CD4-positive, alpha-beta T cell treated with Interleukin-4 for 4 hours (primary cell): ENCODE measurements at regions not wholly inside any gene's neighbourhood (a gene's known extent, or its start where the extent isn't known, plus 50 kb on each side); places are given as distances from the start of the nearest gene placed in this dataset.

ENCODE experiments used
- DNase-seq: peaks from one replicate; pipeline ENCODE4 v3.0.0-alpha.2; 2020

DNA sequence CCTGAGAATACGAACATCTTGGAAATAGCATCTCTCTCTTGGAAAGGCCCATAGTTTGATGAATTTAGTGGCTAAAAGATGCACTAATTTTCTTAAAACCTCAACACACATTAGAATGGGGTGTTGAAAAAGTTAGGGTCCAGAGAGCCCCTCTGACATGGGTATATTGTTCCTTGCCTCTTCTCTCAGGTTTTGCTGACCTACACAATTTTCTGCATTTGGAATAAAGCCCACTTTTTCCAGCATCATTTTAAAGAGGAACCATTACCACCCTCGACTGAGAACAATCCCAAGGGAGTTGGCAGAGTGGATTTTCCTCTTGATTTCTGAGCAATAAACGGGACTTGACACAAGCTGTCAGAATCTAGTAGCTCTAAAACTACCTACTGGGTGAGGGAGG, 156.1 kb downstream of the PMP22 start:
- DNase-seq, result no peak

DNA sequence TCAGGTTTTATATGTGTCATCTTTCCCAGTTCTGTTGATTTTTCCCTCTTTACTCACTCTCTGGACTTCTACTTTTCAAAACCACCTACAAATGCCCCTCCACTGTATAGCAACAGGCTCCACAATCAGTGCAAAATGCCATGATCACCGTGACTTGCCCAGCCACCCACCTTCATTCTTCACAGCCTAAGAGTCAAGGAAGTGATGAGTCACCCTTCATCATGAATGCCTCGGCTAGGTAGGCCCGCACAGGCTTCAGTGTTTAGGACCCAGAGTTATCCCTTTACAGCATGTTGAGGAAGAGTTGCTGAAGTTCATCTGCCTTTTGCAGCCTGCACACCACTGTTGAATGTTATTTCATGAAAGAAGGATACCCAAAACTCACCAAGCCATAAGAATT, 158.6 kb downstream of the PMP22 start:
- DNase-seq, result no peak

DNA sequence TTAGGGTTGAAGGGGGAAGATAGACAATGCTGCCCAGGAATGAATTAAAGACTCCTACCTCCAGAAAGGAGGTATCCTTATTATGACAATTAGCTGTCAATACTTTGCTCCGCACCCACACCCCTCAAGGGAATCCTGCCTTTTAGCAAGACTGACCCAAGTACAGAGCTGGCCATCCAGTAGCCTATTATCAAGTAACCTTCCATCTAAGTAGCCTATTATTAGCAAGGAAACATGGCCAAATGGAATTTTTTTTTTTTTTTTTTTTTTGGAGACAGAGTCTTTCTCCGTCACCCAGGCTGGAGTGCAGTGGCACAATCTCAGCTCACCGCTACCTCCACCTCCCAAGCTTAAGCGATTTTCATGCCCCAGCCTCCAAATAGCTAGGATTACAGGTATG, 161.3 kb downstream of the PMP22 start:
- DNase-seq, result no peak

DNA sequence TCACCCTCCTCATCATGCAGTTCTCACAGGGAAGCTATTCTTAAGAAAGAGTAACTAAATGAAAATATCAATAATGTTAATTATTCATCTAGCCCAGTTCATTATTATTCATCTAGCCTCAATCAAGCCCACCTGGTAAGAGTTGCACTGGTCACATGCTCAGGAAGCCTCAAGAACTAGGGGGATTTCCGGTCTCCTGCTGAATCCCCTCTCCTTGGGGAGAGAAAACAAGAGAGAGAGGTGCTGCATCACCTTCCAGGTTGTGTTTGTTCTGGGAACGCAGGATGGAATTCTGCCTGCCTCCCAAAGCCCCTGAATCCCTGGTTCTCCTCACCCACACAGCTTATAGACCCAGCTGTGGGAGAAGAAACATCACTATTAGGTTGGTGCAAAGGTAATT, 164.0 kb downstream of the PMP22 start:
- no peak for DNase-seq

DNA sequence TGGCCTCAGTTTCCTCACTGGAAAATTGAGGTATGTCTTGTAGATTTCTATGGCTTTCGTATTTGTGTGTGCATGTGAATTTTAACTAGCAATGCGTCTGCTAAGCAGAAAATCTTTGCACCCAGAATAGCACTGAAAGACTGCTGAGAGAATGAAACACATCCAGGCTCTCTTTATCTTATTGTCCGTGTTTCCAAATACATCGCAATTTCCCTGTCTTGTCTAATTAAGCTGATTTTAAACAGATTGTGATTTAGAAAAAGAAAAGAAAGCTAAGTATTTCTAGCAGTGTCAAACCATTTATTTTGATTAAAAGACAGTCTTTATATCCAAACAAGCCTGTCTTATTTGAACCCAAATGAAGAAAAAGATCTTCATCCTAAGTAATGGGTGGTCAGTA, 168.6 kb downstream of the PMP22 start:
- DNase-seq, result no peak

DNA sequence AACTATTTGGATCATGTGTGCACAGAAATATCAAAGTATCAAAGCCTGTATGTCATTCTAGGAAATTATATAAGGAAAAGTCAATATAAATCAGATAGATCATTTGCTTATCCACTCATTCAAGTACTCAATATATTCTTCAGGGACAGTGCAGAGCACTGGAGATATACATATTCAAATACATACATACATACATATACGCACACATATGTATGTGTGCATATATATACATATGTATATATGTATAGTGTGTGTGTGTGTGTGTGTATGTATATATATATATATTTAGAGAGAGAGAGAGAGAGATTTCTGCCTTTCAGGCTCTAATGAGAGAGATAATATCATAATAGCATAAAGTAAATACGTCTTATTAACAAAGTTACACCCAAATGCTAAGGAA, 169.2 kb downstream of the PMP22 start:
- DNase-seq, result no peak

DNA sequence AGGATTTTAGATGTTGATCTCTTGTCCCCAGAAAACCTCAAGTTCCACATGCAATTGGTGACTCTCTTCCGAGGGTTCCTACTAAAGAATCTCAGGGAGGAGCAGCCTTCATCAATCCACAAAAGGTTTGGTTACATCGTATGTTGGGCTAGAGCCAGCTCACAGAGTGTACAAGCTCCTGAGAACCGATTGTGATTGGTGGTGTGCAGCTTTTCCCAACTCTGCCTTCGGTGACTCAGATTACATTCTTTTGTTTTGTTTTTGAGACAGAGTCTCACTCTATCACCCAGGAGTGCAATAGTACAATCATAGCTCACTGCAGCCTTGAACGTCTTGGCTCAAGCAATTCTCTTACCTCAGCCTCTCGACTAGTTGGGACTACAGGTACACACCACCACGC, 172.4 kb downstream of the PMP22 start:
- DNase-seq, result no peak

DNA sequence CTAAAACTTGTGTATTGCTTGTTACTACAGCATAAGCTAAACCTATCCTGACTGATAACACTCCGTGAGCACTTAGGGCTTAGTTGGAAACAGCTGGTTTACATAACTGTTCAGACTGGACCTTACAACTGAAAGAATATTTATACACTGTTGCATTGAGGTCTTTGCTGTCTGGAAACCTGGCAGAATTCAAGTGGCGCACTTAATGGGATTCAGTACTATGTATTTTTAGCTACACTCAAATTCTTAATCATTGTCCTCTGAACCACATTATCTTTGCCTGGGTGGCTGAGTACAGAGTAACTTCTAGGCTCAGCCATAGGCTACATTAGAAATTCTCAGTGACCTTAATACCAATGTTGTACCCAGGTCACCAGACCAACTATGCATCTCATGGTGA, 172.9 kb downstream of the PMP22 start:
- DNase-seq, result no peak

DNA sequence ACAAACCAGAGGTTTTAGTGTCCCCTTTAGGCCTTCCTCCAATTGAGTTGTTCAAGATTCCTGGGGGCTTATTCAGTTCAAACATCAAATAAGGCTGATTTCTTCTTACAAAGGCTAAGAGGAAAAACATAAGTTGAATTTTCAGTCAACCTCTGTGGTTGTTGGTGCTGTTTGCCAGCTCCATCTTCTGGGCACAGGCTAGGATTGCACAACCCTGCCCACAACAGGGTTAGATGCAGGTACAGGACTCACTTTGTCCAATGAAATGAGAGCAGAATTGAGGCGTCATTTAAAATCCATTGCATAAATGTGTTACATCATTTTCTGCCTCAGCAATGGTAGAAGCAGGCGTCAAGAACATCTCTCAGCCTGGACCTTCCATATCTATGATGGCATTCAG, 173.3 kb downstream of the PMP22 start:
- no peak for DNase-seq

DNA sequence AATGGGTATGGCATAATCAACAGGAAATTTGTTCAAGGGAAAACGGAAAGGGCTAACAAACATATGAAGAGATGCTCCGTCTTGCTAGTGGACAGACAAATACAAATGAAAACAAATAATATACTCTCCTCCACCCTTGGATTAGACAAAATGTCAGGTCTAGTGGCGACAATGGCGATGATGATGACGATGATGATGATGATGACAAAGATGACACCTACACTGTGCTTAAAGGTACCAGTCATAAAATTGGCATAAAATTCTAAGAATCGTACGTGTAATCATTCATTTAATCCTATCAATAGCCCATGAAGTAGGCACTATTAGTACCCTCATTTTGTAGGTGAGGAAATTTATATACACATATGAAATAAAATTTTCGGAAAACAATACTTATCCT, 174.6 kb downstream of the PMP22 start:
- DNase-seq, result no peak

DNA sequence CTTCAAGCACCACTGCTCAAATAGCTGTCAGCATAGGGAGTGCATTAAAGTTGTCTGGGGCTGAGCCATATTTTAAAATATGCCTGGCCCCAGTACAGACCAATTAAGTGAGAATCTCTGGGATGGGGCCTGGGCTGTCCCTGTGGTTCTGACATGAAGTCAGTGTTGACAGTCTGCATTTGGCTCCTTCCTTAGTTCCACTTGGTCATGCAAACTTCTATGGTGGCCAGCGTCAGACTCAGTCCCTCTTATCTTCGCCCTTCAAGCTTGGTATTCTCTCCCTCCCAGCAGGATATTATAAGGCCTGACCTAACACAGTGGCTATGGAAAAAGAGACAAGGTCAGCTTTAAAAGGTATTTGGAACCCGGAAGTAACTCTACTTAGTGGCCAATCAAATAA, 177.2 kb downstream of the PMP22 start:
- DNase-seq, result no peak

DNA sequence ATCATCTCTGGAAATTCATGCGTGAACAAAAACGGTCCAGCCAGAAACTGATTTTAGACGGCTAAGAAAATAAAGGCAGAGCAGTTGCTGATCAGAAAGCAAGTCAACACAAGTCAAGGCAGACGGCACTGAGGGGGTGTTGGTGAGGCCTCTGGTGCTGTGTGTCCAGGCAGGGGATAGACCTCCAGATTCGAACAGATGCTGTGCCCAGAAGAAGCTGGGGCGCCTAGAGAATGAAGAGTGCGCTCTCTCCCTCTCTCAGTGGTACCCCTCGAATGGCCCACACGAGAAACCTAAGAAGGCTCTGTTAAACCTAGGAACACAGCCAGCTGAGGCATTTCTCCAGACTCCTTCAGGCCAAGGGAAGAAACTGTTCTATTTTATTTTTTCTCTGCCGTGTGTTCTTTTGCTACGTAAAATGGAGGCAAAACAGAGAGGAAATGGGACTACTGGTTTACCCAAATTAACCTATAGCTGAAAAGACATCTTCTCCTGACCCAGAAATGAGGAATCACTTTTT, 178.3 kb downstream of the PMP22 start:
- no peak for DNase-seq

DNA sequence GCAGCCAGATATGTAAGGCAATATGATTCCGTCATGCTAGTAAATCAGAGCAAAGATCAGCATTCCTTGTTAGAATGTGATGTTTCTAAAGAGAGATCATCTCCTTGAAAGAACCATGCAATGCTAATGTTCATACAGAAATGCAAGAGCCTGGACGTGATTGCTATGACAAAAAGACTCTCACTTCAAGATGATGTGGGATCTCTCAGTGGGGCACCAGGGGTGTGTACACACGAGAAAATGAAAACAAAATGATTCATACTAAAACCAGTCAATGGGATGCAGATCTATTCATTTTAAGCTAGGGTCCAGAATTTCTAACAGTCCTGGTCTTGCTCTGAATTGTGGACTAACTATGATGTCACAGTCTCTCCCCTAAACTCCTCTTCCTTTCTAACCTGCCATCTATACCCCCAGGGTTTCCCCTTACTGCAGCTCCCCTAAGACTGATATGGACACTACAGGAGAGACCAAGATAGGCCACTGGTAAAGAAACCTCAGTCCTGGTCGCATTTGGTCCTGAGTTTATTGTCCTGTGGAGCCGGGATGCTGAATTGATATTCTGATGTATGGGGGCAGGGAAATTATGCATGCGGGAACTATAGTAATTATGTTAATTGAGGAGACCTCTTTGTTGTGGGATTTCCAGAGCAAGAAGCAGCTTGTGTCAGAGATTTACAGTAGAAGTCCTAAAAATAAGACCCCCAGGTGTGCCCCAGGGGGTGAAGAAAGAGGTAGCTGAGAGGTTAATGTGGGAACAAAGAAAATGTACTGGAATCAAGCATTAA, 179.0 kb downstream of the PMP22 start:
- DNase-seq, result no peak

DNA sequence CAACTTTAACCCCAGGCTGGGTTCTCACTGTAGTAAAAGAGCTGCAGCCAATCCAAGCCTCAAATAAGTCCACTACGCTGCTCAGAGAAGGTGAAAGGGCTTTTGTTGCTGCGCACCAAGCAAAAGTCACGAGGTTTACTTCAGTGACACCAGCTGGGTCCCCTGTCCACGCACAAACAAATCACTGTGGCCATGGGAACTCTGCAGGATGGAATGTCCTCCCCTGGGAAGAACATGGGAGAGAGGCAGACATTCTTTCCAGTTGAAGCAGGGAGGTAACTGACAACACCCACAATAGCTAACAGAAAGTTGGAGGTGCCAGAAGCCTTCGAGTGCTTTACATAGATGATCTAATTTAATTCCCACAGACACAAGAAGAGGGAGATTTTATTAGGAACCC, 181.9 kb downstream of the PMP22 start:
- DNase-seq, result no peak

DNA sequence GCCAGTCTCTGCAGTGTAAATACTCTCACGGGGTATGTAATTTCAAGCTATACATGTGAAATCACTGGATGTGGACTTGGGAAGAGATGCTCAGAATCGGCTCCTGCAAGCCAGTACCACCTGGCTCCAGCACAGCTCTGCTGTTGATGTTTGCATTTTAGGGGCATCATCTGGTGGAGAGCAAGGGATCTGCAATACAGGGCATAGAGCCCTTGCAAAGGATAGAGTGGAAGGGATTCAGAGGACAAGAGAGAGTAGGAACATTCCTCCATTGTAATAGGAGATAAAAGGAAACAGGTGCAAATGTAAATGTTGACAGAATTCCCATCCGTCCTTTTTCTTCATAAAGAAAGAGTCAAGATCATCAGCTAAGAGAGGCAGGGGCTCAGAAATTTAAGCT, 184.1 kb downstream of the PMP22 start:
- no peak for DNase-seq

DNA sequence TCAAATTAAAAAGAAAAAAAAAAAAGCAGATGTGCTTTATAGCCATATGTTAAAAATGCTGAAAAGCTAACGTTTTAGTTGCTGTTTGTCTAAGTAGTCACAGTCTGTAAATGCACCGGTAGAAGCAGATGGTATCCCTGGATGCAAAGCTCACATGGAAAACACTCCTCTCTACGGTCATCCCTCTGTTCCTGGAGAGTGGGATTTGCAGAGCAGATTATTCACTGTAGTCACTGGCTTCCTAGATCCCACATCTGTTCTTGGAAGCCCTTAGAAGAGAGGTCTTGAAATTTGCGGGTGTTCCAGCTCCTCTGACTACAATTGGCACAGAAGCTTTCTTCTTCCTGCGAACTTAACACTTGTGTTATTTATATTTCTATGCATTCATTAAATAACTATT, 186.6 kb downstream of the PMP22 start:
- DNase-seq, result no peak

DNA sequence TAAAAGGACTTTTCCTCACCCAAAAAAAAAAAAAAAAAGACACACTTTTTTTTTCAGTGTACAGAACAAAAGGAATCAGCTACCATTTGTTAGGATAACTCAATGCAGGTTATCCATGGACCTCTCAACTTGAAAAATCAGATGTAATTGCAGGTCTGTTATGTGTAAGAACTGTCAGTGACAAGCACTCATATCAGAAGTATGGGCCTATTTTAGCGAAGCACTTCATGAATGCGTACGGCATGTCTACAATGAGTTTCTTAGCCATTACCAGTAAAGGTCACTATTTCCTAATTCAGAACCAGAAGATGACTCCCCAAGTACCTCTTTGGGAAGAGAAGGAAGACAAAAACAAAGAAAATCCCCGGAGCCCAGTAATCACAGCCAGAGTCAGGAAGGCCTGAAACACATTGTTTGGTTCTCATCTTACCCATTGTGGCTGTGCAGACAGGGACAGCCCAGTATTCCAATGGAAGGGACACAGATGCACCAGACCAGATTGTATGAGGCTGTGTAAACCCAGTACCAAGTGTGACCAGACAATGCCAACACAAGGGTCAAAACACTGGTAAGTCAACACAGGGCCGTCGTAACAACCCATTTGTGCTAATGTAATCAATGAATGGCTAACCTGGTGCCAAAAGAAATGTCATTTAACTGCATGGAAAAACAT, 188.0 kb downstream of the PMP22 start:
- DNase-seq, result no peak

DNA sequence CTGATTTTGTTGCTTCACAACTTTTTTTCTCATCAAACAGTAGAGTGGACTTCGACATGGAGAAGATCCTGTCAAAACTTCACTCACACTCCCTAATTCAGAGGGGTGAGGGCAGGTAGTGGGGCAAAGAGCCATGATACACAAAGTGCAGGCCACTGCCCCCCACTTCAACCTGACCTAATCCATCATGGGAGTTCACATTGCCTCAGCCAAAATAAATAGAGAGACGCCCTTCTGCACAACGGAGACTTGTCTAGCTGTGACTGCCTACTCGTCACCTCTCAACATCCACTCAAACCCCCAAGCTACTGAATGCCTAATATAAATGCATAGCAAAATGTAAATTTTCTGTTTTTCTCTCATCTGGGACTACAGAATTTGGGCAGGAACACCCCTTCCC, 213.2 kb downstream of the PMP22 start:
- DNase-seq, result no peak

DNA sequence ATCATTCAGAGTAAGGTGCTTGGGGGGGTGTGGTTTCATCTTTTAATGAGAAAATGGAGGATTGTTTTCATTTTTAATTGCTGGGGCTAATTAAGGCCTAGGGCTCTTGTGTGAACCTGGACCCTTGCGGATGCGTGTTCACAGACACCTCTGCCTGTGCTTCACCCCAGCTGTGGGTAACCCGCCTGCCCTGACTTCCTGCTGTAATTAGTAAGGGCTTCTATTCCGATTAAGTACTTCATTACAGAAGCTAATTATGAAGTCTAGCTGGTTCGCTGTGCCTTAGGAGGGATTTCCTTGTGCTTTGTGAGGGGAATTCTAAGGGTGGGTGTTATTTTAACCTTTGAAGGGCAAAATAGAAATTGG, 215.3 kb downstream of the PMP22 start:
- no peak for DNase-seq

DNA sequence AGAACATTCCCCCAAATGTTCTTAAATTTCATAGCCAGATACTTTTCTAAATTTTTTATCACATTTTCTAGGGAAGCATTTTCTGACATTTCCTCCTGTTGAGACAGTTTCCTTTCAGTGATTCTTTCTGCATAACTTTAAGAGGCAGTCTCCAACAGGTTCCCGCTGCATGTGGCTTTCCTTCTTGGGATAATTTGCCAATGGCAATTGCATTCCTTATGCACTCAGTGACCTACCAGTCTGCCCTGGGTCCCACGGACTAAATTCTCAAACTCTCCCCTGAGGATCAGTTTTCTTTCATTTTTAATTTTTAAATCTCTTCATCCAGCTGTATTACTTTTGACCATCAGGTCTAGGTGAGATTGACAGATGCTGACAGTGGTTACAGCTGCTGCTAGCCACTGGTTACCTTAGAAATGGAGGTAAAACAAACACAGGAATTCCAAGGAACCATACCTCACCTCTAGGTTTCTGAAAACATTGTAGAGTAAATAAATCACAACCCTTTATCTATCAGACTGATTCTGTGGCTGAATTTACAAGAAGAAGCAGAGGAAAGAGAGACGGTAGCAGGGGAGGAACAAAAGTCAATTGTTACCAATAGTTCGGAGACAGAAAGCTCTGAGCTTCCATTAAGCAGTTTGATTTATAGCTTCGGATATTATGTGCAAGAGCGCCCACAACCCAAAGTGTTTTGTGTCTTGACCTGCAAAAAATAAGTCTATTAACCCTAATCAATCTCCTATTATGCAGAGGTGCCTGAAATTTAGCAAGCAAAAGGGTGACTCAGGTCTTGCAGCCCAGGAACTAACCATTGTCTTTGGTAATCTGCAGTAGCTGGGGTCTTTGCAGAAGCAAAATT, 216.0 kb downstream of the PMP22 start:
- DNase-seq, result no peak

DNA sequence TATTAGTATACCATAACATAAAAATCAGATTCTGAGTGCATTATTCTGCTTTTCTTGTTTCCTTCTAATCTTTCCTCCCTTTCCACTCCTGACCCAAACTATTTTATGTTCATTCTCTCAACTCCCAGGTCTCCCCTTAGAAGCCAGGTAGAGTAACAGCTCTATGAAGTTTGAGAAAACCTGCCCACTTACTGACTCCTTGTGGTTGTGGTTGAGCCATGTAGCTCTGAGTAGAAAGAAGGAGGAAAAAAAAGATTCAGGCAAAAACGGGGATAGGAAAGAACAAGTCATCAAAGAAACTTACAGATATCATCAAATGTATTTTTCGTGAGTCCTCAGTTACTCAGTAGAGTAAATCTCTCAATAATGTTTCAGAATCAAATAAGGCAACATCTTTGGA, 216.7 kb downstream of the PMP22 start:
- no peak for DNase-seq

DNA sequence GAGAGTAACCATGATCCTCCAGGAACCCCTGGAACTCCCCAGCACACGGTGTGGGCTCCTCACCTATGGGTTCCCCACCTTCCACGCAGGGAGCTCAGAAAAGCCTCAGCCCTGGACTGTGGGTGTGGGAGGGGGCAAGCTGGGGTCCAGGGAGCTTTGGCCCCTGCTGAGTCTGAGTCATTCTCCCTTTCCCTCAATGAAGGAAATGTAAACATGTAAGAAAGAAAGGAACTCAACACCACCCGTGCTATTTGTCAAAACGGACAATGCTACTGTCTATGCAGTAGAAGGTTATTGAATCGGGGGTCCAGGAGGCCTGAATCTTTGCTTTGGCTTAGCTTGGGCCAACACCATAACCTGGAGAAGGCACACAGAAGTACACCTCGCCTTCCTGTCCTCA, 222.8 kb downstream of the PMP22 start:
- no peak for DNase-seq

DNA sequence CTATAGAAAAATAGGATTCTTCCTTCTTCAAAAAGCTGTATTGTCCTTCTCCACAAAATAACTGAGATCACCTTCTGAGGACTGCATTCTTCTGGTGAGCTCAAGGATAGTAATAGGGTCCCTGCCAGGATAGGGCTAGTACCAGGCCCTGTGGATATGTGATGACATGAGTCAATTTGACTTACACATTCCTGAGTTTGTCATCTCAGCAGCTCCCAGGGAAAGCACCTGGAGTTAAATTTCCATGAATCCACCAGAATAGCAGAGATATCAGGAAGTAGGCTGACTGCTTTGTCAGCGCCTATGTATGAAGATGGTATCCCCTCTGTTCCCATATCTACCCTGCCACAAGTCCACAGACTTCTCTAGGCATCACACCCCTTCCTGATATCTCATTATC, 225.8 kb downstream of the PMP22 start:
- no peak for DNase-seq

DNA sequence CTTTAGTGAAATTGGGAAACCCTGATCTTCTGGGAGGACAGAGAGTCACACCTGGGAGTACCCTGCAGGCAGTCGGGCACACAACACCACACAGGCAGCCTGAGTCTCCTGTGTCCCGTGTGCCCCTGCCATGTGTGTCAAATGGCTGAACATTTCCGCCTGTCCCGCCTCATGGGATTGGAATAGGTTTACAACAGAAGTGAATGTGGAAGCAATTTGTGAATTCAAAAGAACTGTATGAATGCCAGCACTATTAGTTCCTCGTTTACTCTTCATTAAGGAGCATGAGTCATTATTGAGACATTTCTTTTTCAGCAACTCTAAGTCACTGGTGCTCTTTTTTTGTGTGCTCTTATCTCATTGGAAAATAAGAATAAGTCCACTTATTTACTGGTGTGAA, 226.5 kb downstream of the PMP22 start:
- no peak for DNase-seq
